Renal cortical epithelial cell (primary cell): ENCODE measurements at regions not wholly inside any gene's neighbourhood (a gene's known extent, or its start where the extent isn't known, plus 50 kb on each side); places are given as distances from the start of the nearest gene placed in this dataset.

Experiments
- DNase-seq: peaks from one replicate; pipeline ENCODE4 v3.0.0-alpha.2; 2011; ENCODE audit warnings: low read depth

- no peak for DNase-seq
These were observed 200.1 kb upstream of the ZNF717 start for GRCh38 chr3:75985432-75985831.

GRCh38 chr3:76010252-76010651 lies 224.9 kb upstream of the ZNF717 start:
- no peak for DNase-seq

- DNase-seq, result no peak
These were observed 225.8 kb upstream of the ZNF717 start for GRCh38 chr3:76011121-76011520.

GRCh38 chr3:76015496-76015895 lies 230.1 kb upstream of the ZNF717 start:
- no peak for DNase-seq

- DNase-seq, result no peak
These were observed 230.8 kb upstream of the ZNF717 start for GRCh38 chr3:76016111-76016510.

- DNase-seq, result no peak
These were observed 231.6 kb upstream of the ZNF717 start for GRCh38 chr3:76016769-76017439.

- no peak for DNase-seq
These were observed 236.0 kb upstream of the ZNF717 start for GRCh38 chr3:76021376-76021775.

GRCh38 chr3:76024640-76025039 lies 239.3 kb upstream of the ZNF717 start:
- peak; percentile 33 for DNase-seq

- no peak for DNase-seq
These were observed 240.2 kb upstream of the ZNF717 start for GRCh38 chr3:76025561-76025960.

- DNase-seq, result no peak
These were observed 241.0 kb upstream of the ZNF717 start for GRCh38 chr3:76026379-76026778.

GRCh38 chr3:76028774-76029173 lies 243.4 kb upstream of the ZNF717 start:
- no peak for DNase-seq

GRCh38 chr3:76034649-76035048 lies 249.3 kb upstream of the ZNF717 start:
- no peak for DNase-seq

GRCh38 chr3:76035117-76035516 lies 249.8 kb upstream of the ZNF717 start:
- DNase-seq, result no peak

- DNase-seq, result no peak
These were observed 253.6 kb upstream of the ZNF717 start for GRCh38 chr3:76038949-76039348.

GRCh38 chr3:76039431-76039830 lies 254.1 kb upstream of the ZNF717 start:
- peak; percentile 23 for DNase-seq

GRCh38 chr3:76040946-76041345 lies 255.6 kb upstream of the ZNF717 start:
- no peak for DNase-seq

GRCh38 chr3:76043746-76044145 lies 258.4 kb upstream of the ZNF717 start:
- DNase-seq, result no peak

- peak; percentile 21 for DNase-seq
These were observed 259.6 kb upstream of the ZNF717 start for GRCh38 chr3:76044601-76045600.

GRCh38 chr3:76047368-76047767 lies 262.0 kb upstream of the ZNF717 start:
- DNase-seq, result no peak

GRCh38 chr3:76049776-76050175 lies 264.4 kb upstream of the ZNF717 start:
- no peak for DNase-seq

- peak; percentile 18 for DNase-seq
These were observed 265.8 kb upstream of the ZNF717 start for GRCh38 chr3:76051145-76051544.

- DNase-seq, result no peak
These were observed 269.1 kb upstream of the ZNF717 start for GRCh38 chr3:76054404-76054803.

GRCh38 chr3:76061654-76062053 lies 276.3 kb upstream of the ZNF717 start:
- no peak for DNase-seq
